ENCODE measurements at regions not wholly inside any gene's neighbourhood (a gene's known extent, or its start where the extent isn't known, plus 50 kb on each side); places are given as distances from the start of the nearest gene placed in this dataset.

- TF ChIP-seq POLR2A (IDR thresholded peaks at IDR 0.05; ENCODE audit: low read length), result no peak
- no peak for TF ChIP-seq GATA1 (IDR thresholded peaks at IDR 0.05; ENCODE audit: low read depth, low read length)
Measured at GRCh38 chr6:113636357-113636824, 220.8 kb upstream of the MARCKS start.
